MCF 10A (cell line): ENCODE measurements at regions not wholly inside any gene's neighbourhood (a gene's known extent, or its start where the extent isn't known, plus 50 kb on each side); places are given as distances from the start of the nearest gene placed in this dataset.

Source experiments
- BruUV-seq: library from RNA; stranded (reverse); fragments of 400-500 nt; replicated peaks from 2 replicates; lab custom pipeline; 2021; lab: Mats Ljungman, UMichigan
- CTCF ChIA-PET: fragments of 300-600 bp; sonication (Branson Sonifier 250); formaldehyde crosslinking; extraction: SDS; loops from one replicate; lab custom pipeline; 2021; ENCODE audit warnings: antibody characterized with exemption, inconsistent platforms; lab: Yijun Ruan, JAX
- POLR2A ChIA-PET: fragments of 300-600, 350-650 bp; sonication (Branson Sonifier 250); formaldehyde crosslinking; extraction: SDS; loops from one replicate; lab custom pipeline; 2020; ENCODE audit warnings: antibody characterized with exemption, inconsistent platforms; lab: Yijun Ruan, JAX
- DNase-seq: peaks from one replicate; pipeline ENCODE4 v3.0.0-alpha.2; 2018; ENCODE audit not compliant: unreplicated experiment
- H3K27ac Mint-ChIP-seq: one replicate; pipeline ENCODE4 v1.8.0; 2022; ENCODE audit warnings: mild to moderate bottlenecking, low read depth, mixed read lengths; ENCODE audit not compliant: unreplicated experiment
- H3K27me3 Mint-ChIP-seq: one replicate; pipeline ENCODE4 v1.8.0; 2022; ENCODE audit warnings: mixed read lengths; ENCODE audit not compliant: insufficient read depth, unreplicated experiment
- H3K36me3 Mint-ChIP-seq: one replicate; pipeline ENCODE4 v1.8.0; 2022; ENCODE audit warnings: mild to moderate bottlenecking, moderate library complexity, mixed read lengths; ENCODE audit not compliant: insufficient read depth, unreplicated experiment
- H3K4me1 Mint-ChIP-seq: one replicate; pipeline ENCODE4 v1.8.0; 2022; ENCODE audit warnings: mixed read lengths; ENCODE audit not compliant: insufficient read depth, unreplicated experiment
- H3K4me3 Mint-ChIP-seq: one replicate; pipeline ENCODE4 v1.8.0; 2022; ENCODE audit warnings: mild to moderate bottlenecking, moderate library complexity, mixed read lengths; ENCODE audit not compliant: unreplicated experiment
- H3K9me3 Mint-ChIP-seq: one replicate; pipeline ENCODE4 v1.8.0; 2022; ENCODE audit warnings: mixed read lengths; ENCODE audit not compliant: unreplicated experiment
- intact Hi-C: fragments of 100-400 bp; cut with micrococcal nuclease; formaldehyde crosslinking; loops from 2 replicates; pipeline ENCODE4 v1.14.1; 2022
- TF ChIP-seq, protein P1 (sequence below): fragments of 200-600 bp; IDR thresholded peaks from one replicate; pipeline ENCODE4 v1.8.0; 2022; ENCODE audit warnings: antibody characterized with exemption, mild to moderate bottlenecking; ENCODE audit not compliant: unreplicated experiment

DNA sequence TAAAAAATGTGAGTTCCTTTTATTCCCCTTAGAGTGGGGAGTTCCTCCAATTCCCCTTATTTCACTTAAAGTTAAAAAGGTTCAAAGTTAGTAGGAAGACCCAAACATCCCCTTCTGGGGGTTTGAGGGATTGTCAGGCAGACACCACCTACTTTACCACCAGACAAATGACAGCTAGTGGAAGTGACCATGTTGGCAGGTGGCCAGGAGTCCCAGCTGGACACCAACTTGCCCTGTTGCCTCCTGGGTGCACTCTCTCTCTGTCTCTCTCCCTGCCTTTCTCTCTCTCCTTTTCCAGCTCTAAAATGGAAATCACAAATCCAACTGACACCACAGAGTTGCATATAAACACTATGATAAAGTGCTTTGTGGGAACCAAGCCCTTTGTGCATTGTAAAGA is 307.7 kb upstream of the TLE4 start:
- no peaks in the 10 kb centered on the region for H3K4me1 Mint-ChIP-seq
- H3K27me3 Mint-ChIP-seq, result no peaks in the 10 kb centered on the region
- ChIA-PET POLR2A (interaction anchor here (0.7 kb wide), 1 partner anchor 492 kb away, joined by 3 read pairs; no protein-coding TSS in a partner anchor), CTCF (interaction anchor here (0.7 to 1.1 kb wide), 2 partner anchors 10 to 310 kb away, joined by 3 read pairs; no protein-coding TSS in a partner anchor)
- TF ChIP-seq, protein P1, sequence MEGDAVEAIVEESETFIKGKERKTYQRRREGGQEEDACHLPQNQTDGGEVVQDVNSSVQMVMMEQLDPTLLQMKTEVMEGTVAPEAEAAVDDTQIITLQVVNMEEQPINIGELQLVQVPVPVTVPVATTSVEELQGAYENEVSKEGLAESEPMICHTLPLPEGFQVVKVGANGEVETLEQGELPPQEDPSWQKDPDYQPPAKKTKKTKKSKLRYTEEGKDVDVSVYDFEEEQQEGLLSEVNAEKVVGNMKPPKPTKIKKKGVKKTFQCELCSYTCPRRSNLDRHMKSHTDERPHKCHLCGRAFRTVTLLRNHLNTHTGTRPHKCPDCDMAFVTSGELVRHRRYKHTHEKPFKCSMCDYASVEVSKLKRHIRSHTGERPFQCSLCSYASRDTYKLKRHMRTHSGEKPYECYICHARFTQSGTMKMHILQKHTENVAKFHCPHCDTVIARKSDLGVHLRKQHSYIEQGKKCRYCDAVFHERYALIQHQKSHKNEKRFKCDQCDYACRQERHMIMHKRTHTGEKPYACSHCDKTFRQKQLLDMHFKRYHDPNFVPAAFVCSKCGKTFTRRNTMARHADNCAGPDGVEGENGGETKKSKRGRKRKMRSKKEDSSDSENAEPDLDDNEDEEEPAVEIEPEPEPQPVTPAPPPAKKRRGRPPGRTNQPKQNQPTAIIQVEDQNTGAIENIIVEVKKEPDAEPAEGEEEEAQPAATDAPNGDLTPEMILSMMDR, result no peak
- H3K27ac Mint-ChIP-seq, result no peak overlapping the region
- no peaks in the 10 kb centered on the region for H3K9me3 Mint-ChIP-seq
- H3K4me3 Mint-ChIP-seq, result no peak overlapping the region
- DNase-seq, result peak; percentile 5
- intact Hi-C loops, result no loop called here
- H3K36me3 Mint-ChIP-seq, result no peaks in the 10 kb centered on the region
- no TSS peak for BruUV-seq

GRCh38 chr9:79264511-79265355 is 307.0 kb upstream of the TLE4 start:
- ChIA-PET CTCF (no interaction called here), POLR2A (no interaction called here)
- TF ChIP-seq, protein P1, result no peak
- Mint-ChIP-seq H3K4me3 (no peak overlapping the region), H3K27me3 (no peaks in the 10 kb centered on the region), H3K4me1 (no peaks in the 10 kb centered on the region), H3K36me3 (no peaks in the 10 kb centered on the region), H3K27ac (no peak overlapping the region), H3K9me3 (no peaks in the 10 kb centered on the region)
- no peak for DNase-seq
- intact Hi-C loops, result no loop called here
- no TSS peak for BruUV-seq

GRCh38 chr9:79266986-79267385 is 304.8 kb upstream of the TLE4 start:
- H3K9me3 Mint-ChIP-seq, result no peaks in the 10 kb centered on the region
- DNase-seq, result no peak
- TF ChIP-seq, protein P1, result no peak
- H3K27ac Mint-ChIP-seq, result no peak overlapping the region
- no peaks in the 10 kb centered on the region for H3K4me1 Mint-ChIP-seq
- POLR2A ChIA-PET, result no interaction called here
- intact Hi-C loops, result no loop called here
- H3K36me3 Mint-ChIP-seq, result no peaks in the 10 kb centered on the region
- H3K4me3 Mint-ChIP-seq, result no peak overlapping the region
- CTCF ChIA-PET, result no interaction called here
- H3K27me3 Mint-ChIP-seq, result no peaks in the 10 kb centered on the region
- no TSS peak for BruUV-seq

DNA sequence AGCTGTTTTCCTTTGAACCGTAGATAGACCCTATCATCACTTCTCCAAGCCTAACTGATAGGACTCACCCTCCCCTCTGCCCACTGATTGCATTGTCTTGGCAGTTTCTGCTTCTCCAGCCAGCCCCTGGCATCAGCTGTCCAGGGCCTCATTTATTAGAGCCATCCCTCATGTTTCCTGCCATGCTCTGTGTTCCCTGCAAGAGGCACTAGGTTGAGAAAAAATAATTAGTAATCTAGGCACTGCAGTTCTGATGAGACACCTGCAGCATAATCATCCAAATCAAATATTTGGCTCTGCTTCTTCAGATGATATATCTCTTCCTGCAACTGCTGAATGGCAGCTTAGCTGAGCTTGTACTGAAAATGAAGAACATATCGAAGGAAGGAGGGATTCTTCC is 303.0 kb upstream of the TLE4 start:
- Mint-ChIP-seq H3K4me3 (no peak overlapping the region), H3K9me3 (no peaks in the 10 kb centered on the region), H3K4me1 (no peaks in the 10 kb centered on the region), H3K36me3 (no peaks in the 10 kb centered on the region), H3K27me3 (no peaks in the 10 kb centered on the region), H3K27ac (no peak overlapping the region)
- BruUV-seq, result no TSS peak
- DNase-seq, result no peak
- CTCF ChIA-PET, result interaction anchor here (1.0 to 1.3 kb wide), 2 partner anchors 101 to 139 kb away, joined by 3 read pairs; no protein-coding TSS in a partner anchor
- TF ChIP-seq, protein P1, result no peak
- POLR2A ChIA-PET, result no interaction called here
- intact Hi-C loops, result no loop called here
